ENCODE measurements at regions not wholly inside any gene's neighbourhood (a gene's known extent, or its start where the extent isn't known, plus 50 kb on each side); places are given as distances from the start of the nearest gene placed in this dataset.
A peak's percentile ranks its signal among the peaks of the same experiment; 100 is the strongest.
"Not testable (repeated sequence)": the region's sequence is repeated elsewhere in the genome, so short reads cannot be mapped to it uniquely, and the experiment has no call there.

- H3K27ac Mint-ChIP-seq = no peak overlapping the region
- DNase-seq (ENCODE audit: low spot score) = no peak
- H3K27me3 Mint-ChIP-seq (ENCODE audit: low read depth) = peaks cover 16% of the 10 kb centered on the region
- no peaks in the 10 kb centered on the region for H3K36me3 Mint-ChIP-seq (ENCODE audit: low read depth)
- H3K4me3 Mint-ChIP-seq (ENCODE audit: low read depth) = no peak overlapping the region
- H3K4me1 Mint-ChIP-seq (ENCODE audit: low read depth) = no peaks in the 10 kb centered on the region
- intact Hi-C loops (cut with micrococcal nuclease) = no loop called here
- no peaks in the 10 kb centered on the region for H3K9me3 Mint-ChIP-seq
Measured at GRCh38 chr10:129049501-129049900, 417.5 kb upstream of the MGMT start.

GRCh38 chr10:129055225-129055624 is 411.8 kb upstream of the MGMT start:
- no peaks in the 10 kb centered on the region for H3K9me3 Mint-ChIP-seq
- no peak for DNase-seq (ENCODE audit: low spot score)
- peaks cover 25% of the 10 kb centered on the region for H3K4me1 Mint-ChIP-seq (ENCODE audit: low read depth)
- no peak overlapping the region for H3K27ac Mint-ChIP-seq
- no peak overlapping the region for H3K4me3 Mint-ChIP-seq (ENCODE audit: low read depth)
- no peaks in the 10 kb centered on the region for H3K36me3 Mint-ChIP-seq (ENCODE audit: low read depth)
- intact Hi-C loops (cut with micrococcal nuclease) = no loop called here
- H3K27me3 Mint-ChIP-seq (ENCODE audit: low read depth) = peaks cover 6% of the 10 kb centered on the region

DNA sequence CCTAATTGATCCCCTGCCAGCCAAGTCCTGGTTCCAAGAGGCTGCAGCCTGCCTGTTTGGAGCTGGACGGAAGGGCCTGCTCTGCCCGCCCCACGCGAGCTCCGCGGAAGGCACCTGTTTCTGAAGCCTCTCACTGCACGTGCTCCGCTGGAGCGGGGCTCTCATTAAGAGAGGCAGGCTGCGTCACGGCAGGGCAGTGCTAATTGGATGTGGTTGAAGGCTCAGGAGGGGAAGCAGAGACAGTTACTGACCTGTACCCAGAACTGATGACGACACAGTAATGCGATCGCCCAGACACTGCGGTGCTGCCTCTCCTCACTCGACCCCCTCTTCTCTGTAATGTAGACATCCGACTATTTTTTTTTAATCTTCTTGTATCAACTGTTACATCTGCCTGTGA is 411.1 kb upstream of the MGMT start:
- Mint-ChIP-seq H3K4me1 (ENCODE audit: low read depth) (peaks cover 28% of the 10 kb centered on the region), H3K27ac (no peak overlapping the region), H3K4me3 (ENCODE audit: low read depth) (no peak overlapping the region), H3K27me3 (ENCODE audit: low read depth) (peaks cover 9% of the 10 kb centered on the region), H3K36me3 (ENCODE audit: low read depth) (no peaks in the 10 kb centered on the region), H3K9me3 (no peaks in the 10 kb centered on the region)
- DNase-seq (ENCODE audit: low spot score) = no peak
- intact Hi-C loops (cut with micrococcal nuclease) = no loop called here

DNA sequence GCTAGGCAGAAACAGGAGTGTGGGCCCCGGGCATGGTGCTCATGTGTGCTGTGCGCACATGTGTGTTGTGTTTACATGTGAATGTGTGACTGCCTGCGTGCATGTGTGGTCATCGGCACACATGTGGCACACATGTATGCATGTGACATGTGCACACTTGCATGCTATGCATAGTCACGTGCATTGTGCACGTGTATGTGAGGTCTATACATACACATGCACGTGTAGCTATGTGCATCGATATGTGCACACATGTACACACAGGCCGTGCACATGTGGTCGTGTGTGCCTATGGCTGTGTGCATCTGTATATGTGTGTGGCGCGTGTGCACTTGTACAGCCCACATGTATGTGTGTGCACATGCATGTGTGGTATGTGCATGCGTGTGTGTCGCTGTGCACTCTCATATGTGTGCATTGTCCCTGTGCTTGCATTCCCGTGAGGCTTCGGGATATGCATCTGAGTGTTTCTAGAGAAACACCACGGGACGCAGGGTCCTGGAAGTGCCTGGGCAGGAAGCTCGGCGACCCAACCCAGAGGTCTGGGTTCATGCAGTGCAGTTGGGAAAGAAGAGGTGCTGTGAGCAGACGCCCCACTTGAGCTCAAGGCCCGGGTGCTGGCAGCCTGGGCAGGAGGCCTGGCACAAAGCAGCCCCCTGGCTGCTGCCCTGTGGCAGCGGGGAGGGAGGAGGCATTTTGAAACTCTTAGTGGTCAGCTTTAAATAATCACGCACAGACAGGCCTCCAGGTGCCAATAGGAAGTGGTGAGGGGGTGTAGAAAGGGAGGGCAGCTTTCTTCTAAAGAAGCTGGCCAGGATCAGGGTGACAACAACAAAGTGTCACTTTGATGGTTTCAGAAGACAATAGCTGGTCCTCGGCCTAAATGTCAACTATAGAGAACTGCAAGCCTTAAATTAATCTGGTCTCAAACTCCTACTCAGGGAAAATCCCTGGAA is 410.0 kb upstream of the MGMT start:
- H3K9me3 Mint-ChIP-seq = no peaks in the 10 kb centered on the region
- H3K4me3 Mint-ChIP-seq (ENCODE audit: low read depth) = peak overlapping the region; percentile 43
- no peaks in the 10 kb centered on the region for H3K36me3 Mint-ChIP-seq (ENCODE audit: low read depth)
- peaks cover 28% of the 10 kb centered on the region for H3K4me1 Mint-ChIP-seq (ENCODE audit: low read depth)
- intact Hi-C loops (cut with micrococcal nuclease) = no loop called here
- no peak for DNase-seq (ENCODE audit: low spot score)
- peaks cover 9% of the 10 kb centered on the region for H3K27me3 Mint-ChIP-seq (ENCODE audit: low read depth)
- H3K27ac Mint-ChIP-seq = no peak overlapping the region

DNA sequence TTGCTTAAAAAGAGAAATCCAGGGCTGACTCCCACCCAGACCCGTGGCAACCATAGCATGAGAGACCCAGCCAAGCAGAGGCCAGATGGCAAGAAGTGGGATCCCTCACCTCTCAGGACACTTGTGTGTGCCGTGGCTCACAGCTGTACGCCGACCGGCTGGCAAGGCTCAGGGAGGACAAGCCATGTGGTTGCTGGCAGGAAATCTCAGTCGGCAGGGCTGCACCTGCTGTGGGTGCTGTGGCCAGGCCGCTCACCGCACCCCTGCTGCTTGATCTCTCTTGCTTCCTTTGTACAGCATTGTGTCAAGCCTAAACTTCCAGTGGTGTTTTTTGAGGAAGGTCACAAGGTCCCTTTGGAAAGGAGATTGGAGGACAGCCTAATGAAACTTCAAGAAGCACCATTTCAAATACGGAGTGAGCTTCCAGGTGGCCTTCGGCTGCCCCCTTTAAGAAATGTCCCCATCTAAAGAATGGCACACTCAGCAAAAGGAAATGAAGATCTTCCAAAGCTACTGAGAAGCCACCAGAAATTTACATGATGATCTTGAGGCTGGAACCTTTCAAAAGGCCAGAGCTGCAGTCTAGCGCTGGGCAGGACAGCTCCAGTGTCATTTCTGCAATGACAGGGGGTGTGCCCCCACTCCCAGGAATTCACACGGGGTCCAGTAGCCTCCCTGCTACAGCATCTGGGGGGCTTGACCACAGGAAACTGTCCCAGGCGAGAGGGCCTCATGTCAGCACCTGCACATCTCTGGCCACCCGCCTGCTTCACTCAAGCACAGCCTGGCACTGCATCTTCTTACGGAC is 409.0 kb upstream of the MGMT start:
- Mint-ChIP-seq H3K4me1 (ENCODE audit: low read depth) (peaks cover 35% of the 10 kb centered on the region), H3K9me3 (no peaks in the 10 kb centered on the region), H3K27ac (no peak overlapping the region), H3K27me3 (ENCODE audit: low read depth) (peaks cover 5% of the 10 kb centered on the region), H3K4me3 (ENCODE audit: low read depth) (peak overlapping the region; percentile 43), H3K36me3 (ENCODE audit: low read depth) (no peaks in the 10 kb centered on the region)
- intact Hi-C loops (cut with micrococcal nuclease) = loop anchor here (2.0 kb wide), 1 partner anchor 19 kb away; no protein-coding TSS in a partner anchor
- peak; percentile 64 for DNase-seq (ENCODE audit: low spot score)

GRCh38 chr10:129058664-129059155 is 408.3 kb upstream of the MGMT start:
- intact Hi-C loops (cut with micrococcal nuclease) = loop anchor here (2.0 kb wide), 1 partner anchor 20 kb away; no protein-coding TSS in a partner anchor
- H3K4me1 Mint-ChIP-seq (ENCODE audit: low read depth) = peaks cover 39% of the 10 kb centered on the region
- H3K9me3 Mint-ChIP-seq = no peaks in the 10 kb centered on the region
- peaks cover 9% of the 10 kb centered on the region for H3K27me3 Mint-ChIP-seq (ENCODE audit: low read depth)
- no peak overlapping the region for H3K27ac Mint-ChIP-seq
- DNase-seq (ENCODE audit: low spot score) = no peak
- H3K36me3 Mint-ChIP-seq (ENCODE audit: low read depth) = no peaks in the 10 kb centered on the region
- no peak overlapping the region for H3K4me3 Mint-ChIP-seq (ENCODE audit: low read depth)

DNA sequence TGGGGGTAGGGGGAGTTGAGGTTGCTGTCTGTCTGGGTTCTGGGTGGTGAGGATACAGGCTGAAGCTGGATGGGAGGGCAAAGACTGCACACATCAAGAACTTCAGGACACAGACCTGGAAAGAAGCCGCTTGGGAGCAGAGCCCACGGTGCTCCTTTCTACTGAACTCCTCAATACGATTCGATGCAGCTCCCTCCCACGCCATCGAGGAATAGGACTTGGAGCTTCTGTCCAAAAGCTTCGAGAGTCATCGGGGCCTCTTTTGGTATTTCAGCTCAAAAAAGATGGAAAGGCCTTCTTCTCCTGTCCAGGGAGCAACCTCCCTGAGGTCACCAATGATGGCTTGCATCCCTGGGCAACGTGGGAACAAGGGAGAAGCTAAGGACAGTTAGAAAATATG is 407.1 kb upstream of the MGMT start:
- Mint-ChIP-seq H3K4me1 (ENCODE audit: low read depth) (peaks cover 39% of the 10 kb centered on the region), H3K4me3 (ENCODE audit: low read depth) (no peak overlapping the region), H3K27ac (no peak overlapping the region), H3K36me3 (ENCODE audit: low read depth) (no peaks in the 10 kb centered on the region), H3K9me3 (no peaks in the 10 kb centered on the region), H3K27me3 (ENCODE audit: low read depth) (peaks cover 16% of the 10 kb centered on the region)
- intact Hi-C loops (cut with micrococcal nuclease) = loop anchor here (2.0 kb wide), 1 partner anchor 21 kb away; no protein-coding TSS in a partner anchor
- DNase-seq (ENCODE audit: low spot score) = no peak

DNA sequence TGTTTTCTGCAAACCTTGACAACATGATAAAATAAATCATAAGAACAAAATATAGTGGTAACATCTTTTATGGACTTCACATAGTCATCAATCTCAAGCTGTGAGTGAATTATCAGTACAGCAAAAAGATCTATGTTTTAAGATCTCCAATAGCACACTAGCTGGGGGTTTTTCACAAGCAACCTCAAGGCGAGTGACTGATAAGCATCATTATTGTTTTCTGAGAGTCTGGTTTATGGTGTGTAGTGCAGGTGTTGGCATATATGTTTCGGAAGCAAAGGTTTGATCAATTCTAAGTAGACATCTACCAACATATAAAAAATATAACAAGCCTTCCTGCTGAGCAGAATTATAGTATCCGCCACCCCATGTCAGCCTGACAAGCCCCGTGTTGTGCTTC is 403.8 kb upstream of the MGMT start:
- Mint-ChIP-seq H3K4me1 (ENCODE audit: low read depth) (peaks cover 25% of the 10 kb centered on the region), H3K27ac (no peak overlapping the region), H3K9me3 (no peaks in the 10 kb centered on the region), H3K36me3 (ENCODE audit: low read depth) (no peaks in the 10 kb centered on the region), H3K27me3 (ENCODE audit: low read depth) (peaks cover 22% of the 10 kb centered on the region), H3K4me3 (ENCODE audit: low read depth) (no peak overlapping the region)
- intact Hi-C loops (cut with micrococcal nuclease) = no loop called here
- DNase-seq (ENCODE audit: low spot score) = no peak

DNA sequence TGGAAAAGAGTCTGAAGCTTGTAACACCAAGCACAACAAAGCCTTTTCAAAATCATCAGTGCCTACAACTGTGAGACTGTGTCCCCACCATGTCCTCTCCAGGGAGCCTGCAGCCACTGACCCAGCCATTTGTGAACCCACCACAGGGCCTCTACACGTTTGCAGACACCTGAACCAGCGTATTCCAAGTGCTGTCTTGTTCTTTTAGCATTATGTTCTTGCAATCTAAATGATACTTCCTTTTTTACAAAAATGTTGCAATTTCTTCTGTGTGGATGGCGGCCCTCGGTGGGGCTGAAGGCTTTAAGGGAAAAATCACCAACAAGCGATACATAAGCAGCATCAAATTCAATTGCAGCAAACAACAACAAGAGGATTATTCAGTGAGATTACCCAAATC is 403.2 kb upstream of the MGMT start:
- intact Hi-C loops (cut with micrococcal nuclease) = no loop called here
- Mint-ChIP-seq H3K27me3 (ENCODE audit: low read depth) (peaks cover 22% of the 10 kb centered on the region), H3K27ac (no peak overlapping the region), H3K9me3 (no peaks in the 10 kb centered on the region), H3K4me3 (ENCODE audit: low read depth) (no peak overlapping the region), H3K4me1 (ENCODE audit: low read depth) (peaks cover 18% of the 10 kb centered on the region), H3K36me3 (ENCODE audit: low read depth) (no peaks in the 10 kb centered on the region)
- DNase-seq (ENCODE audit: low spot score) = no peak

DNA sequence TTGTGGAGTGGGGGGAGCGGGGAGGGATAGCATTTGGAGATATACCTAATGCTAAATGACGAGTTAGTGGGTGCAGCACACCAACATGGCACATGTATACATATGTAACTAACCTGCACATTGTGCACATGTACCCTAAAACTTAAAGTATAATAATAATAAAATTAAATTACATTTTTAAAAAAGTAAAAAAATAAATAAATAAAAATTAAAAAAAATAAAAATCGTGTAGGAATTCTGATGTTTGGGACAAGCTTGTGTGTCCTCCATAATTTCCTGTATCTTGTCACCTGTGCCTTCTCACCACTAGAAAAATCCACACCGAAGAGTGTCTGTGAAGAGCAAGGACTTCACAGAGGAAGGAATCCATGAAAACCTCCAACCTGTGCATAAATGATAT is 400.5 kb upstream of the MGMT start:
- H3K27ac Mint-ChIP-seq; intact Hi-C loops (cut with micrococcal nuclease); H3K4me3 Mint-ChIP-seq (ENCODE audit: low read depth): not testable (repeated sequence)

DNA sequence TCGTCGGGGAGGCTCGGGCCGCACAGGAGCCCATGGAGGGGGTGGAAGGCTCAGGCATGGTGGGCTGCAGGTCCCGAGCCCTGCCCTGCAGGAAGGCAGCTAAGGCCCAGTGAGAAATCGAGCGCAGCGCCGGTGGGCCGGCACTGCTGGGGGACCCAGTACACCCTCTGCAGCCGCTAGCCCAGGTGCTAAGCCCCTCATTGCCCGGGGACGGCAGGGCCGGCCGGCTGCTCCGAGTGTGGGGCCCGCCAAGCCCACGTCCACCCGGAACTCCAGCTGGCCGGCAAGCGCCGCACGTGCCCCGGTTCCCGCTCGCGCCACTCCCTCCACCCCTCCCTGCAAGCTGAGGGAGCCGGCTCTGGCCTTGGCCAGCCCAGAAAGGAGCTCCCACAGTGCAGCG is 395.6 kb upstream of the MGMT start:
- DNase-seq (ENCODE audit: low spot score); intact Hi-C loops (cut with micrococcal nuclease); H3K4me1 Mint-ChIP-seq (ENCODE audit: low read depth); H3K9me3 Mint-ChIP-seq; H3K36me3 Mint-ChIP-seq (ENCODE audit: low read depth); H3K27ac Mint-ChIP-seq; H3K27me3 Mint-ChIP-seq (ENCODE audit: low read depth); H3K4me3 Mint-ChIP-seq (ENCODE audit: low read depth): not testable (repeated sequence)

More for the DNA sequence above, 400.5 kb upstream of the MGMT start:
- Mint-ChIP-seq H3K4me1 (ENCODE audit: low read depth) (peaks cover 12% of the 10 kb centered on the region), H3K27me3 (ENCODE audit: low read depth) (peaks cover 17% of the 10 kb centered on the region)
- H3K36me3 Mint-ChIP-seq (ENCODE audit: low read depth); DNase-seq (ENCODE audit: low spot score); H3K9me3 Mint-ChIP-seq: not testable (repeated sequence)

GRCh38 chr10:129074939-129075338 is 392.1 kb upstream of the MGMT start:
- Mint-ChIP-seq H3K36me3 (ENCODE audit: low read depth) (no peaks in the 10 kb centered on the region), H3K27ac (no peak overlapping the region), H3K4me1 (ENCODE audit: low read depth) (no peaks in the 10 kb centered on the region), H3K4me3 (ENCODE audit: low read depth) (no peak overlapping the region), H3K27me3 (ENCODE audit: low read depth) (no peaks in the 10 kb centered on the region), H3K9me3 (no peaks in the 10 kb centered on the region)
- intact Hi-C loops (cut with micrococcal nuclease) = no loop called here
- DNase-seq (ENCODE audit: low spot score) = no peak

- H3K27ac Mint-ChIP-seq = no peak overlapping the region
- no peaks in the 10 kb centered on the region for H3K9me3 Mint-ChIP-seq
- H3K4me1 Mint-ChIP-seq (ENCODE audit: low read depth) = no peaks in the 10 kb centered on the region
- H3K36me3 Mint-ChIP-seq (ENCODE audit: low read depth) = no peaks in the 10 kb centered on the region
- intact Hi-C loops (cut with micrococcal nuclease) = no loop called here
- no peak overlapping the region for H3K4me3 Mint-ChIP-seq (ENCODE audit: low read depth)
- H3K27me3 Mint-ChIP-seq (ENCODE audit: low read depth) = peaks cover 4% of the 10 kb centered on the region
- no peak for DNase-seq (ENCODE audit: low spot score)
Measured at GRCh38 chr10:129075508-129075907, 391.5 kb upstream of the MGMT start.

All from activated T-helper 2 cell treated with anti-CD3 and anti-CD28 coated beads, Interferon-gamma antibody, Interleukin-2, Interleukin-4, amounts not matched to agents 10 μg/mL and 5 μg/mL and 100 μg/mL, durations not matched to agents 14 hours and 24 hours and 36 hours (primary cell).